ENCODE measurements at regions not wholly inside any gene's neighbourhood (a gene's known extent, or its start where the extent isn't known, plus 50 kb on each side); places are given as distances from the start of the nearest gene placed in this dataset.

DNA sequence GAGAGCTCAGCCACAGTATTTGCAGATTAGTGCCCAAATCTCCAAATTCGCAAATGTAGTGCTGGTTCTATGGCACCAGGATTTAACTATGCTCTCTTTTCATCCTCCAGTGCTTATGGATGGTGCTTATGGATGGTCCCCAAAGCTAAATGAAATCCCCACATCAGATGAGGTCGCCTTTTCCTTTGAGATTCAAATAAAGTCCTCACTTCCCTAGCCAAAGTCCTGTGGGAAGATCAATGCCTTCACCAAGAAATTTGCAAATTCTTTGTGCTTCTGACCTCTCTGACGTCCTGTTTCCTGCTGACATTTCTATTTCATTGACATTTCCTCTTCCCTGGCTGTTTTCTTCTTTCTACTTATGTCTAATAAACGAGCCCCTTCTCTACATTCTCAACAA lies 1077.0 kb upstream of the C9orf72 start:
- no peak overlapping the region for H3K4me3 ChIP-seq (ENCODE audit: low read depth, low read length)
- TF ChIP-seq CTCF (IDR thresholded peaks at IDR 0.05; ENCODE audit: insufficient read depth, low read length), result no peak

GRCh38 chr9:28651050-28651722 lies 1077.9 kb upstream of the C9orf72 start:
- H3K4me3 ChIP-seq (ENCODE audit: low read depth, low read length), result no peak overlapping the region
- DNase-seq (ENCODE audit: low read depth), result no peak
- no peak for TF ChIP-seq CTCF (IDR thresholded peaks at IDR 0.05; ENCODE audit: insufficient read depth, low read length)

More for the DNA sequence above, 1077.0 kb upstream of the C9orf72 start:
- DNase-seq (ENCODE audit: low read depth), result no peak

- TF ChIP-seq CTCF (IDR thresholded peaks at IDR 0.05; ENCODE audit: insufficient read depth, low read length), result no peak
- no peak overlapping the region for H3K4me3 ChIP-seq (ENCODE audit: low read depth, low read length)
- no peak for DNase-seq (ENCODE audit: low read depth)
Observed at GRCh38 chr9:28653216-28653615, 1079.9 kb upstream of the C9orf72 start.

DNA sequence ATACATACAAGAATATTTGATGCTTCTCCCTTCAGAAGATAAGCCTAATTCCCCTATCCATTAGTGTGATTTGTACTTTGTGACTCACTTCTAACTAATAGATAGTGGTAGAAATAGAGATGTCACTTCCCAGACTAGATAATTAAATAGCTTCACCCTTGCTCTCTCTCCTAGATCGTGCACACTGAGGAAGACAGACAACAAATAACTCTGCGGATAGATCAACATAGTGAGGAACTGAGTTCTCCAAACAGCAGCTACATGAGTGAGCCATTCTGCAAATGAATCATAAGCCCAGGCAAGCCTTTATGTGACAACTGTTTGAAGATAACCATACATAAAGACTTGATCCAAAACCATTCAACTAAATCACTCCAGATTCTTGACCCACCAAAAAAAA lies 1083.4 kb upstream of the C9orf72 start:
- DNase-seq (ENCODE audit: low read depth), result no peak
- TF ChIP-seq CTCF (IDR thresholded peaks at IDR 0.05; ENCODE audit: insufficient read depth, low read length), result no peak
- no peak overlapping the region for H3K4me3 ChIP-seq (ENCODE audit: low read depth, low read length)

DNA sequence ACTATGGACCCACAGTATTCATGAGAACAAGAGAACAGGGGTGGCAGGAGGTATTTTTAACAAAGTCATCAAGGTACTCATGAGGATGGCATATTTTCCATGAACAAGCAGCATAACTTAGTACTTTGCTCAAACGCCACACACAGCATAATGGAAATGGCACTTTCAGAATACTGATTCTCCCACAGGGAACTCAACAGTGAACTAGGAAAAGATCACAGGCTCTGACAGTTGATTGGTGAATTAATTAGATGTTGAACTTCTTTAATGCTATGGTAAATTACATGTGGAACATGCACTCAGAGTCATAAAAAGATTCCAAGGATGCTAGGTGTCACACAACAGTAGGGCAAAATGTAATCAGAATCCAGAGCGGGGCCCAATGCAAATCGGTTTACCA lies 1088.6 kb upstream of the C9orf72 start:
- DNase-seq (ENCODE audit: low read depth), result no peak
- H3K4me3 ChIP-seq (ENCODE audit: low read depth, low read length), result no peak overlapping the region
- no peak for TF ChIP-seq CTCF (IDR thresholded peaks at IDR 0.05; ENCODE audit: insufficient read depth, low read length)

DNA sequence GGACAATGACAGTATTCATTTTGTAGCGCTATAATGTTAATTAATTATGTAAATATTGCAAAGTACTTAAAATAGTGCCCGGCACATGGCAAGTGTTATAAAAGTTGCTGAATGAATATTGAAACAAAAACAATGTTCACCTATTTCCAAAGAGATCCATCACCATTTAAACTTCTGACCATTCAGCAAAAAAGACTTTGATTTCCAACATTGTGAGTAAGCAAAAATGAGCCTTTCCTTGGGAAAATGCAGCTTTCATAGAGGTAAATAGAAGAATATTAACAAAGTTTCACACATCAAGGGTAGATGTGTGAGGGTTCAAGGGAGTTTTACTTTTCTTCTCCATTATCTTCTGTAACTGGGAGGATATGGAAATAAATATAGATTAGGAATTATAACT lies 1089.4 kb upstream of the C9orf72 start:
- H3K4me3 ChIP-seq (ENCODE audit: low read depth, low read length), result no peak overlapping the region
- no peak for TF ChIP-seq CTCF (IDR thresholded peaks at IDR 0.05; ENCODE audit: insufficient read depth, low read length)
- no peak for DNase-seq (ENCODE audit: low read depth)

- DNase-seq (ENCODE audit: low read depth), result no peak
- no peak for TF ChIP-seq CTCF (IDR thresholded peaks at IDR 0.05; ENCODE audit: insufficient read depth, low read length)
Observed at GRCh38 chr9:28668158-28668557, 1094.9 kb upstream of the C9orf72 start.

More at GRCh38 chr9:28668158-28668557, 1094.9 kb upstream of the C9orf72 start:
- H3K4me3 ChIP-seq (ENCODE audit: low read depth, low read length), result no peak overlapping the region
